Suprapubic skin (tissue), 4 donors: ENCODE measurements at regions not wholly inside any gene's neighbourhood (a gene's known extent, or its start where the extent isn't known, plus 50 kb on each side); places are given as distances from the start of the nearest gene placed in this dataset.

ENCODE experiments used
- CTCF ChIP-seq, 2 donors: fragments of 200-600 bp in 1 of 2; fragments of 450-650 bp in 1 of 2; sonication (generic) in 1 of 2; IDR thresholded peaks; one replicate each; pipeline ENCODE4 v1.5.1; 2016 to 2019; ENCODE audit warnings: antibody characterized with exemption in 2 of 2, mild to moderate bottlenecking in 1 of 2, moderate library complexity in 1 of 2
- POLR2A ChIP-seq, 2 donors: fragments of 450-650 bp; IDR thresholded peaks; one replicate each; pipeline ENCODE4 v1.6.1; 2017; ENCODE audit warnings: antibody characterized with exemption in 2 of 2, mild to moderate bottlenecking in 2 of 2, moderate library complexity in 2 of 2
- POLR2AphosphoS5 ChIP-seq, 3 donors: sonication (generic); formaldehyde crosslinking; IDR thresholded peaks; one replicate each; pipeline ENCODE4 v1.6.1; 2017; ENCODE audit warnings: antibody characterized with exemption in 3 of 3

- no peak for TF ChIP-seq CTCF (IDR thresholded peaks at IDR 0.05)
- TF ChIP-seq POLR2AphosphoS5 (IDR thresholded peaks at IDR 0.05): no peak
- no peak for TF ChIP-seq POLR2A (IDR thresholded peaks at IDR 0.05)
Measured at GRCh38 chr12:98372340-98373024, 142.9 kb upstream of the TMPO start.
